Loucy (cell line): ENCODE measurements at regions not wholly inside any gene's neighbourhood (a gene's known extent, or its start where the extent isn't known, plus 50 kb on each side); places are given as distances from the start of the nearest gene placed in this dataset.
A peak's percentile ranks its signal among the peaks of the same experiment; 100 is the strongest.

Source experiments
- H2AFZ ChIP-seq: fragments of 200-600 bp; sonication (generic); 2 replicates; pipeline ENCODE4 v1.6.0; 2016; ENCODE audit warnings: antibody characterized with exemption, mild to moderate bottlenecking, low read length, moderate library complexity
- H3F3A ChIP-seq: fragments of 200-600 bp; 2 replicates; pipeline ENCODE4 v1.6.0; 2016; ENCODE audit warnings: antibody characterized with exemption, low read depth, mild to moderate bottlenecking
- H3K27me3 ChIP-seq: fragments of 200-600 bp; sonication (generic); 2 replicates; pipeline ENCODE4 v1.6.1; 2014; ENCODE audit warnings: low read length, mild to moderate bottlenecking; ENCODE audit not compliant: insufficient read depth, poor library complexity, severe bottlenecking
- H3K36me3 ChIP-seq: fragments of 200-600 bp; sonication (generic); 2 replicates; pipeline ENCODE4 v1.6.1; 2016; ENCODE audit warnings: low read length; ENCODE audit not compliant: insufficient read depth
- H3K4me1 ChIP-seq: fragments of 200-600 bp; sonication (generic); 2 replicates; pipeline ENCODE4 v1.5.1; 2014; ENCODE audit warnings: low read length, mild to moderate bottlenecking; ENCODE audit not compliant: insufficient read depth, poor library complexity, severe bottlenecking
- H3K4me2 ChIP-seq: fragments of 200-600 bp; sonication (generic); 2 replicates; pipeline ENCODE4 v1.6.0; 2014; ENCODE audit warnings: antibody characterized with exemption, low read length, low read depth, mild to moderate bottlenecking; ENCODE audit not compliant: poor library complexity, severe bottlenecking
- H3K4me3 ChIP-seq: fragments of 200-600 bp; sonication (generic); 2 replicates; pipeline ENCODE4 v1.5.1; 2014; ENCODE audit warnings: low read length, mild to moderate bottlenecking, mixed read lengths; ENCODE audit not compliant: poor library complexity, severe bottlenecking
- H3K79me2 ChIP-seq: fragments of 200-600 bp; sonication (generic); 2 replicates; pipeline ENCODE4 v1.6.1; 2014; ENCODE audit warnings: low read length; ENCODE audit not compliant: insufficient read depth
- H3K9ac ChIP-seq: fragments of 200-600 bp; sonication (generic); 2 replicates; pipeline ENCODE4 v1.6.0; 2014; ENCODE audit warnings: mild to moderate bottlenecking, low read depth, low read length, moderate library complexity; ENCODE audit not compliant: poor library complexity, severe bottlenecking
- H3K9me2 ChIP-seq: fragments of 200-600 bp; sonication (generic); replicated peaks from 2 replicates; pipeline ENCODE4 v1.6.1; 2016; ENCODE audit warnings: low read depth, low read length, mixed read lengths
- H3K9me3 ChIP-seq: fragments of 200-600 bp; sonication (generic); 2 replicates; pipeline ENCODE4 v1.6.1; 2014; ENCODE audit warnings: mild to moderate bottlenecking, antibody characterized with exemption, low read length, low read depth; ENCODE audit not compliant: insufficient read depth
- H4K20me1 ChIP-seq: fragments of 200-600 bp; sonication (generic); 2 replicates; pipeline ENCODE4 v1.6.0; 2014; ENCODE audit warnings: antibody characterized with exemption, low read length, mild to moderate bottlenecking; ENCODE audit not compliant: insufficient read depth, poor library complexity, severe bottlenecking
- EZH2phosphoT487 ChIP-seq: fragments of 200-600 bp; IDR thresholded peaks from 2 replicates; pipeline ENCODE4 v1.6.1; 2018; ENCODE audit warnings: antibody characterized with exemption, mild to moderate bottlenecking, moderate library complexity, borderline replicate concordance
- TF ChIP-seq, protein P1 (sequence below): fragments of 200-600 bp; sonication (generic); conservative IDR thresholded peaks from 2 replicates; pipeline ENCODE4 v1.5.1; 2014; ENCODE audit warnings: mild to moderate bottlenecking, antibody characterized with exemption, low read length

DNA sequence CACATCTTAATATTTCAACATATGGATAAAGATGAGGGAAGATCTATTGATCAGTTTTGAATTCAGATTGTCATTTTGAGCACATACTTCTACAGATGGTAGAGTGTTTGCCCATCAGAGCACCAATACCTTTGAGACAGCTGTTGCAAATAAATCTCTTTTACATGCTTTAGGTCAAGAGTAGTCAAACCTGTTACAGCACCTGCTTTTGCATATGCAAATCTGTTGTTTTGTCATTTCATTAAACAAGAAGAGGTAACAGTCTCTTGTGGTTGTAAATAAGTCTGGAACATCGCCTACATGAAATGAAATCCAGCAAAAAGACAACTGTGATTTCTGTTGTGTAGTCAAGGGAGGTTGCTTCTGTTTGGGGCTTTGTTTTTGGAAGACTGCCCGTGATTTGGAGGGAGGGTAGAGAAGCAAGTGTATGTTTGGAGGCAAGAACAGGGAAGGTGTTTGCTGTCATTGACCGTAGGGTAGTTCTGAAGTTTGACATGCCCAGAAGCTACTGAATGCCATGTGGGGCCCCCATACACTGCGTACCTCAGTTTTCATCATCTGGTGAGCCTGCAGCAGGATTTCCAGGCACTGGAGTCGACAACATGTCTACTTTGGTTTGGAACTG, 233.6 kb upstream of the PPP1R3A start:
- peak overlapping the region; percentile 32 for H3K4me3 ChIP-seq
- no peaks in the 10 kb centered on the region for H4K20me1 ChIP-seq
- no peaks in the 10 kb centered on the region for H3K36me3 ChIP-seq
- peak overlapping the region; percentile 31 for H3K4me2 ChIP-seq
- H3K79me2 ChIP-seq = no peaks in the 10 kb centered on the region
- no peak for TF ChIP-seq EZH2phosphoT487
- TF ChIP-seq, protein P1, sequence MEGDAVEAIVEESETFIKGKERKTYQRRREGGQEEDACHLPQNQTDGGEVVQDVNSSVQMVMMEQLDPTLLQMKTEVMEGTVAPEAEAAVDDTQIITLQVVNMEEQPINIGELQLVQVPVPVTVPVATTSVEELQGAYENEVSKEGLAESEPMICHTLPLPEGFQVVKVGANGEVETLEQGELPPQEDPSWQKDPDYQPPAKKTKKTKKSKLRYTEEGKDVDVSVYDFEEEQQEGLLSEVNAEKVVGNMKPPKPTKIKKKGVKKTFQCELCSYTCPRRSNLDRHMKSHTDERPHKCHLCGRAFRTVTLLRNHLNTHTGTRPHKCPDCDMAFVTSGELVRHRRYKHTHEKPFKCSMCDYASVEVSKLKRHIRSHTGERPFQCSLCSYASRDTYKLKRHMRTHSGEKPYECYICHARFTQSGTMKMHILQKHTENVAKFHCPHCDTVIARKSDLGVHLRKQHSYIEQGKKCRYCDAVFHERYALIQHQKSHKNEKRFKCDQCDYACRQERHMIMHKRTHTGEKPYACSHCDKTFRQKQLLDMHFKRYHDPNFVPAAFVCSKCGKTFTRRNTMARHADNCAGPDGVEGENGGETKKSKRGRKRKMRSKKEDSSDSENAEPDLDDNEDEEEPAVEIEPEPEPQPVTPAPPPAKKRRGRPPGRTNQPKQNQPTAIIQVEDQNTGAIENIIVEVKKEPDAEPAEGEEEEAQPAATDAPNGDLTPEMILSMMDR = no peak
- H3K4me1 ChIP-seq = no peaks in the 10 kb centered on the region
- H3F3A ChIP-seq = no peaks in the 10 kb centered on the region
- H3K9me3 ChIP-seq = no peaks in the 10 kb centered on the region
- no peak overlapping the region for H3K9ac ChIP-seq
- 0 out of 2 replicates have a peak overlapping the region, but pooled peaks have one; percentile 23 for H2AFZ ChIP-seq
- H3K27me3 ChIP-seq = no peaks in the 10 kb centered on the region
- no peaks in the 10 kb centered on the region for H3K9me2 ChIP-seq

- Histone ChIP-seq H4K20me1 (no peaks in the 10 kb centered on the region), H3F3A (no peaks in the 10 kb centered on the region), H3K9me2 (no peaks in the 10 kb centered on the region), H3K36me3 (no peaks in the 10 kb centered on the region), H3K4me3 (peak overlapping the region; percentile 32), H2AFZ (0 out of 2 replicates have a peak overlapping the region, but pooled peaks have one; percentile 42), H3K9me3 (no peaks in the 10 kb centered on the region), H3K4me1 (no peaks in the 10 kb centered on the region), H3K79me2 (no peaks in the 10 kb centered on the region), H3K27me3 (no peaks in the 10 kb centered on the region), H3K9ac (no peak overlapping the region), H3K4me2 (peak overlapping the region; percentile 31)
- TF ChIP-seq, protein P1 = no peak
- no peak for TF ChIP-seq EZH2phosphoT487
These were observed 233.0 kb upstream of the PPP1R3A start for GRCh38 chr7:114151777-114152176.

DNA sequence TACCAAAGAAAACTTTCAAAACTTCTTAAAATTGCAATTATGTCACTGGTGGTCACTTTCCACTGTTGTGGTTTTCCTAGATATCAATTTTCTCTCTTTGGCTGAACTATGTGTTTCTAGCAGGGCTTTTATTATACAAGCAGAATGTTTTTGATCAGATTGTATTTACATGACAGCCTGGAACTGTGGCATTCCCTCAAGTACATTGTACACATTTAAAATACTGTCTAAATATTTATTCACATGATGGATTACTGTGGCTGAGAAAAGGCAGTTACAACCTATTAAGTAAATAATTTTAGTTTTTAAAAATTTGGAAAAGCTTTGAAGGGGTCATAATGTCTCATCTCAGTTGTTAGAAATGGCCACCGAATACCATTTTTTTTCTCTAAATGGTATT, 231.9 kb upstream of the PPP1R3A start:
- Histone ChIP-seq H3K9me3 (no peaks in the 10 kb centered on the region), H3K4me1 (no peaks in the 10 kb centered on the region), H4K20me1 (no peaks in the 10 kb centered on the region), H3K4me2 (no peak overlapping the region), H3F3A (no peaks in the 10 kb centered on the region), H3K9me2 (no peaks in the 10 kb centered on the region), H2AFZ (no peak overlapping the region), H3K4me3 (no peak overlapping the region), H3K79me2 (no peaks in the 10 kb centered on the region), H3K27me3 (no peaks in the 10 kb centered on the region), H3K9ac (no peak overlapping the region), H3K36me3 (no peaks in the 10 kb centered on the region)
- TF ChIP-seq, protein P1 = no peak
- TF ChIP-seq EZH2phosphoT487 = no peak
